HCT116 (cell line): ENCODE measurements at regions not wholly inside any gene's neighbourhood (a gene's known extent, or its start where the extent isn't known, plus 50 kb on each side); places are given as distances from the start of the nearest gene placed in this dataset.

Experiments used
- ATAC-seq: fragments of 200-7000 bp; cut with Tn5 transposase; 2 replicates; pipeline ENCODE4 v1.9.1; 2020; ENCODE audit warnings: mild to moderate bottlenecking, moderate library complexity
- BruUV-seq: library from RNA; stranded (reverse); fragments of 400-500 nt; replicated peaks from 2 replicates; lab custom pipeline; 2021; lab: Mats Ljungman, UMichigan
- CTCF ChIA-PET: fragments of 300-600 bp; sonication (Branson Sonifier 250); formaldehyde crosslinking; loops from one replicate; lab custom pipeline; 2021; ENCODE audit warnings: antibody characterized with exemption; lab: Charles Lee
- POLR2A ChIA-PET: fragments of 300-600, 350-600 bp; sonication (Branson Sonifier 250); formaldehyde crosslinking; loops from one replicate; lab custom pipeline; 2021; ENCODE audit warnings: antibody characterized with exemption; lab: Charles Lee
- RAD21 ChIA-PET, 2 experiments: fragments of 300-600 bp; sonication (Branson Sonifier 250); formaldehyde crosslinking; loops; one replicate each; lab custom pipeline; 2023; ENCODE audit warnings: low total read pairs in 2 of 2; ENCODE audit not compliant: uncharacterized antibody in 2 of 2, unreplicated experiment in 2 of 2, low non-redundant PET in 1 of 2; lab: Charles Lee
- DNase-seq: peaks from one replicate; pipeline ENCODE4 v3.0.0-alpha.2; 2010; ENCODE audit warnings: low read depth, low spot score
- H2AFZ ChIP-seq: fragments of 200-600 bp; shearing (Covaris generic), sonication (generic); 2 replicates; pipeline ENCODE4 v1.6.1; 2017; ENCODE audit warnings: low read depth, mixed run types, mixed read lengths, antibody characterized with exemption, low read length; ENCODE audit not compliant: poor library complexity, severe bottlenecking
- H3K27ac ChIP-seq: 2 replicates; pipeline ENCODE4 v1.5.1; 2012; ENCODE audit warnings: low read depth, low read length
- H3K27me3 ChIP-seq: fragments of 200-600 bp; sonication (generic); 2 replicates; pipeline ENCODE4 v1.6.1; 2016; ENCODE audit warnings: mixed run types, low read length, mixed read lengths; ENCODE audit not compliant: insufficient read depth
- H3K36me3 ChIP-seq, 2 experiments: fragments of 200-500 bp in 1 of 2; fragments of 200-600 bp in 1 of 2; sonication (Bioruptor generic) in 1 of 2; sonication (generic) in 1 of 2; 2 replicates each; pipeline versions ENCODE4 v1.5.1 to v1.6.1; 2014 to 2016; ENCODE audit warnings: low read length in 2 of 2, inconsistent platforms in 1 of 2, mixed read lengths in 1 of 2, mixed run types in 1 of 2; ENCODE audit not compliant: insufficient read depth in 2 of 2, control insufficient read depth in 1 of 2
- H3K4me1 ChIP-seq, 2 experiments: fragments of 200-600 bp in 1 of 2; sonication (generic) in 1 of 2; 2 replicates each; pipeline versions ENCODE4 v1.5.1 to v1.6.1; 2012 to 2017; ENCODE audit warnings: low read length in 2 of 2, inconsistent platforms in 1 of 2, mild to moderate bottlenecking in 1 of 2, mixed read lengths in 1 of 2, mixed run types in 1 of 2, moderate library complexity in 1 of 2; ENCODE audit not compliant: insufficient read depth in 2 of 2, control insufficient read depth in 1 of 2
- H3K4me2 ChIP-seq: fragments of 200-600 bp; sonication (generic); 2 replicates; pipeline ENCODE4 v1.6.1; 2017; ENCODE audit warnings: mixed run types, low read length, mixed read lengths
- H3K4me3 ChIP-seq, 2 experiments: fragments of 200-600 bp in 1 of 2; sonication (generic) in 1 of 2; replicated peaks in 1 of 2; 2 replicates each; pipeline ENCODE4 v1.5.1; 2011 to 2016; ENCODE audit warnings: low read length in 2 of 2, control low read depth in 1 of 2, low read depth in 1 of 2, mild to moderate bottlenecking in 1 of 2, mixed read lengths in 1 of 2, mixed run types in 1 of 2
- H3K79me2 ChIP-seq: fragments of 200-600 bp; sonication (generic); 2 replicates; pipeline ENCODE4 v1.6.1; 2017; ENCODE audit warnings: mild to moderate bottlenecking, mixed run types, low read length, moderate library complexity, mixed read lengths; ENCODE audit not compliant: insufficient read depth
- H3K9ac ChIP-seq: fragments of 200-600 bp; sonication (generic); 2 replicates; pipeline ENCODE4 v1.6.1; 2016; ENCODE audit warnings: low read length, mixed read lengths
- H3K9me2 ChIP-seq: fragments of 200-600 bp; sonication (generic), shearing (Covaris generic); 2 replicates; pipeline ENCODE4 v1.6.1; 2017; ENCODE audit warnings: mixed run types, mild to moderate bottlenecking, moderate library complexity; ENCODE audit not compliant: insufficient read depth
- H3K9me3 ChIP-seq, 2 experiments: fragments of 200-500 bp in 1 of 2; fragments of 200-600 bp in 1 of 2; sonication (Bioruptor generic) in 1 of 2; sonication (generic) in 1 of 2; 2 replicates each; pipeline ENCODE4 v1.6.1; 2014 to 2017; ENCODE audit warnings: low read length in 2 of 2, mixed read lengths in 2 of 2, inconsistent platforms in 1 of 2, low read depth in 1 of 2, mild to moderate bottlenecking in 1 of 2, mixed run types in 1 of 2, moderate library complexity in 1 of 2; ENCODE audit not compliant: control insufficient read depth in 1 of 2, insufficient read depth in 1 of 2
- H4K20me1 ChIP-seq: fragments of 200-600 bp; sonication (generic), shearing (Covaris generic); 2 replicates; pipeline ENCODE4 v1.6.1; 2017; ENCODE audit warnings: mixed run types, mild to moderate bottlenecking, moderate library complexity; ENCODE audit not compliant: insufficient read depth
- ATF3 ChIP-seq: IDR thresholded peaks from 2 replicates; pipeline ENCODE4 v1.6.1; 2012
- CBX3 ChIP-seq: IDR thresholded peaks from 2 replicates; pipeline ENCODE4 v1.6.1; 2012; ENCODE audit warnings: low read depth
- EGR1 ChIP-seq: IDR thresholded peaks from 2 replicates; pipeline ENCODE4 v1.6.1; 2012; ENCODE audit warnings: low read depth
- EZH2 ChIP-seq: fragments of 200-600 bp; sonication (generic); IDR thresholded peaks from 2 replicates; pipeline ENCODE4 v1.6.1; 2017; ENCODE audit warnings: antibody characterized with exemption, mixed run types
- EZH2phosphoT487 ChIP-seq: fragments of 200-600 bp; IDR thresholded peaks from 2 replicates; pipeline ENCODE4 v1.6.1; 2018; ENCODE audit warnings: antibody characterized with exemption, borderline replicate concordance
- FOSL1 ChIP-seq: IDR thresholded peaks from 2 replicates; pipeline ENCODE4 v1.6.1; 2012; ENCODE audit warnings: low read depth
- JUND ChIP-seq: IDR thresholded peaks from 2 replicates; pipeline ENCODE4 v1.6.1; 2012
- POLR2AphosphoS5 ChIP-seq: IDR thresholded peaks from 2 replicates; pipeline ENCODE4 v1.6.1; 2011; ENCODE audit warnings: mild to moderate bottlenecking, low read depth, low read length, moderate library complexity
- REST ChIP-seq: IDR thresholded peaks from 2 replicates; pipeline ENCODE4 v1.6.1; 2012; ENCODE audit warnings: low read depth
- SIN3A ChIP-seq: IDR thresholded peaks from 2 replicates; pipeline ENCODE4 v1.6.1; 2012; ENCODE audit warnings: low read depth
- SP1 ChIP-seq: IDR thresholded peaks from 2 replicates; pipeline ENCODE4 v1.6.1; 2012; ENCODE audit warnings: low read depth
- SRF ChIP-seq: IDR thresholded peaks from 2 replicates; pipeline ENCODE4 v1.6.1; 2012; ENCODE audit warnings: low read depth
- TCF7L2 ChIP-seq: IDR thresholded peaks from 2 replicates; pipeline ENCODE4 v1.7.0; 2011; ENCODE audit warnings: borderline replicate concordance, inconsistent platforms; ENCODE audit not compliant: insufficient read depth, insufficient read length; ENCODE audit errors: extremely low read depth
- YY1 ChIP-seq: IDR thresholded peaks from 2 replicates; pipeline ENCODE4 v1.6.1; 2011; ENCODE audit warnings: low read length, low read depth, moderate library complexity, mild to moderate bottlenecking; ENCODE audit not compliant: insufficient replicate concordance; ENCODE audit errors: extremely low read depth
- ZFX ChIP-seq: fragments of 450-650 bp; IDR thresholded peaks from 2 replicates; pipeline ENCODE4 v1.6.1; 2017
- ZNF274 ChIP-seq: fragments of 200-500 bp; sonication (Bioruptor generic); IDR thresholded peaks from 2 replicates; pipeline ENCODE4 v1.6.1; 2014; ENCODE audit warnings: mild to moderate bottlenecking, low read depth, low read length, inconsistent platforms
- intact Hi-C: fragments of 100-400 bp; cut with micrococcal nuclease; formaldehyde crosslinking; loops from 2 replicates; pipeline ENCODE4 v1.10.0; 2022

- no peaks in the 10 kb centered on the region for H3K4me1 ChIP-seq
- no peaks in the 10 kb centered on the region for H3K9me2 ChIP-seq
- H3K9me3 ChIP-seq, result peaks cover 7 to 12% of the 10 kb centered on the region in 2 experiments; a peak in 2 of 4 replicates
- TF ChIP-seq SIN3A (no peak), YY1 (no peak), EGR1 (no peak), TCF7L2 (no peak), FOSL1 (no peak), ZFX (no peak), SP1 (no peak)
- RAD21 ChIA-PET, result no interaction called here
- intact Hi-C loops, result no loop called here
- no peak overlapping the region for H3K4me2 ChIP-seq
- BruUV-seq, result no TSS peak
- no peak overlapping the region for H3K9ac ChIP-seq
- H3K27me3 ChIP-seq, result no peaks in the 10 kb centered on the region; the same call in 1 of the 2 replicates
- CTCF ChIA-PET, result no interaction called here
- no peak overlapping the region for H3K4me3 ChIP-seq
- no peak for DNase-seq
- no peaks in the 10 kb centered on the region for H3K79me2 ChIP-seq
- POLR2A ChIA-PET, result no interaction called here
- no peak overlapping the region for H3K27ac ChIP-seq
- no peak for ATAC-seq
- H4K20me1 ChIP-seq, result no peaks in the 10 kb centered on the region
- no peak overlapping the region for H2AFZ ChIP-seq
- no peaks in the 10 kb centered on the region for H3K36me3 ChIP-seq
These were observed 93.8 kb downstream of the TRIM29 start for GRCh38 chr11:120044011-120044675.

- CTCF ChIA-PET, result no interaction called here
- TF ChIP-seq FOSL1, result no peak
- TF ChIP-seq POLR2AphosphoS5, result no peak
- no peak for TF ChIP-seq EGR1
- TF ChIP-seq EZH2, result no peak
- TF ChIP-seq REST, result no peak
- TF ChIP-seq SP1, result no peak
- TF ChIP-seq SIN3A, result no peak
- TF ChIP-seq EZH2phosphoT487, result no peak
- TF ChIP-seq YY1, result no peak
- TF ChIP-seq ZNF274, result no peak
- no peak for TF ChIP-seq CBX3
- TF ChIP-seq JUND, result no peak
- no peak for TF ChIP-seq SRF
- TF ChIP-seq ATF3, result no peak
These were observed 94.5 kb downstream of the TRIM29 start for GRCh38 chr11:120043328-120043945.

More at GRCh38 chr11:120043328-120043945, 94.5 kb downstream of the TRIM29 start:
- POLR2A ChIA-PET, result no interaction called here
- Histone ChIP-seq H4K20me1 (no peaks in the 10 kb centered on the region), H3K27me3 (no peaks in the 10 kb centered on the region; the same call in 1 of the 2 replicates), H3K9me2 (no peaks in the 10 kb centered on the region), H2AFZ (no peak overlapping the region), H3K4me1 (no peaks in the 10 kb centered on the region), H3K9ac (no peak overlapping the region), H3K27ac (no peak overlapping the region), H3K36me3 (no peaks in the 10 kb centered on the region), H3K9me3 (peaks cover 7 to 12% of the 10 kb centered on the region in 2 experiments; a peak in 2 of 4 replicates), H3K79me2 (no peaks in the 10 kb centered on the region), H3K4me3 (no peak overlapping the region), H3K4me2 (no peak overlapping the region)
- BruUV-seq, result no TSS peak
- no peak for ATAC-seq
- RAD21 ChIA-PET, result no interaction called here
- DNase-seq, result no peak
- intact Hi-C loops, result no loop called here
